ENCODE measurements at regions not wholly inside any gene's neighbourhood (a gene's known extent, or its start where the extent isn't known, plus 50 kb on each side); places are given as distances from the start of the nearest gene placed in this dataset.
A peak's percentile ranks its signal among the peaks of the same experiment; 100 is the strongest.

DNA sequence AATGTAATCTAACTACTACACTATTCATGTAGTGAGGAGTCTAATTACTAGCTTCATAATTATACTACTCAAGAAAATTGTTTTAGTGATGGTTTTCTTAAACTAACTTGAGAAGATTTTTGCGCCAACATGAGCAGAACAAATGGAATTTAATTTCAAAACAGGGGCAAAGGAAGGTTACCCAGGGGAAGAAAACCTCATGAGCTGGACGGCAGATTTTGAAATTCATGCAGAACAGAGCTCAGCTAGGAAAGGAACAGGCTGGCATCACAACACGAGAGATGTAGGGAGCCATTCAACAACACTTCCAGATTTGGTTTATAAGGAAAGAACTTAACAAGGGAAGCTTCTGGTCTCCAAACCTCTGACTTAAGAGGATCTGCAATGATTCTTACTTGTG lies 235.3 kb upstream of the PRKCQ start:
- H3K4me1 Mint-ChIP-seq = peaks cover 65% of the 10 kb centered on the region
- H3K4me3 Mint-ChIP-seq = no peak overlapping the region
- CTCF ChIA-PET = no interaction called here
- no peaks in the 10 kb centered on the region for H3K27me3 Mint-ChIP-seq (ENCODE audit: low read depth)
- POLR2A ChIA-PET = no interaction called here
- H3K27ac Mint-ChIP-seq = no peak overlapping the region
- ATAC-seq (no peak), DNase-seq (ENCODE audit: low spot score) (no peak)
- no peak for TF ChIP-seq CREB1 (CRISPR knock-in tag; IDR thresholded peaks at IDR 0.05)
- no peak for TF ChIP-seq HMGA2 (CRISPR knock-in tag; IDR thresholded peaks at IDR 0.05)
- TF ChIP-seq OVOL2 (CRISPR knock-in tag; IDR thresholded peaks at IDR 0.05; ENCODE audit: borderline replicate concordance) = no peak
- no peak for TF ChIP-seq FOXJ3 (CRISPR knock-in tag; IDR thresholded peaks at IDR 0.05; ENCODE audit: borderline replicate concordance)
- peaks cover 18% of the 10 kb centered on the region for H3K9me3 Mint-ChIP-seq
- H3K36me3 Mint-ChIP-seq = peaks cover 38% of the 10 kb centered on the region

DNA sequence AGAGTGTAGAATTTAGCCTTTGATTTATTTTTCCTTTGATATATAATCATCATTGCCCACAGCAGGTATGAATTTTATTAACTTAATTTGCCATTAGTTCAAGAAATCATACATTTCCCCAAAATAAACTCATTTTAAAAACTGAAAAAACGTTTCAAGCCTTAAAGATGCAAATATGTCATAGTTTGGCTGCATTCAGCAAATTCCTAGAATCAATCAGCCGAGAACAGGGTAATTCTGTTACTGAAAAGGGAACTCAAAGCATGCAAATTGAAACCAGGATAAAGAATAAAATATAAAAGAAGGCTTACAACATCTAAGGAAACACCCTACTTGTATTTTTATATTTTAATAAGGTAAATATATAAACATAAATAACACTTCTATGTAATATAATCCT lies 233.8 kb upstream of the PRKCQ start:
- ATAC-seq (no peak), DNase-seq (ENCODE audit: low spot score) (no peak)
- POLR2A ChIA-PET = no interaction called here
- peak overlapping the region; percentile 38 for H3K27ac Mint-ChIP-seq
- H3K36me3 Mint-ChIP-seq = peaks cover 43% of the 10 kb centered on the region
- CTCF ChIA-PET = no interaction called here
- peaks cover 54% of the 10 kb centered on the region for H3K4me1 Mint-ChIP-seq
- no peak overlapping the region for H3K4me3 Mint-ChIP-seq
- H3K9me3 Mint-ChIP-seq = peaks cover 30% of the 10 kb centered on the region
- TF ChIP-seq NFYB (CRISPR knock-in tag; conservative IDR thresholded peaks at IDR 0.05; ENCODE audit: low read depth) (no peak), NR1H2 (CRISPR knock-in tag; IDR thresholded peaks at IDR 0.05) (no peak), AFF4 (CRISPR knock-in tag; IDR thresholded peaks at IDR 0.05; ENCODE audit: borderline replicate concordance) (no peak), ZNF396 (CRISPR knock-in tag; IDR thresholded peaks at IDR 0.05; ENCODE audit: borderline replicate concordance) (no peak), ZNF425 (CRISPR knock-in tag; conservative IDR thresholded peaks at IDR 0.05) (no peak), ZBTB43 (CRISPR knock-in tag; IDR thresholded peaks at IDR 0.05) (no peak), CREM (CRISPR knock-in tag; IDR thresholded peaks at IDR 0.05) (no peak)
- TF ChIP-seq, protein P1, sequence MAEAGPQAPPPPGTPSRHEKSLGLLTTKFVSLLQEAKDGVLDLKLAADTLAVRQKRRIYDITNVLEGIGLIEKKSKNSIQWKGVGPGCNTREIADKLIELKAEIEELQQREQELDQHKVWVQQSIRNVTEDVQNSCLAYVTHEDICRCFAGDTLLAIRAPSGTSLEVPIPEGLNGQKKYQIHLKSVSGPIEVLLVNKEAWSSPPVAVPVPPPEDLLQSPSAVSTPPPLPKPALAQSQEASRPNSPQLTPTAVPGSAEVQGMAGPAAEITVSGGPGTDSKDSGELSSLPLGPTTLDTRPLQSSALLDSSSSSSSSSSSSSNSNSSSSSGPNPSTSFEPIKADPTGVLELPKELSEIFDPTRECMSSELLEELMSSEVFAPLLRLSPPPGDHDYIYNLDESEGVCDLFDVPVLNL (CRISPR knock-in tag; IDR thresholded peaks at IDR 0.05; ENCODE audit: borderline replicate concordance, low read depth) = no peak
- TF ChIP-seq, protein P2, sequence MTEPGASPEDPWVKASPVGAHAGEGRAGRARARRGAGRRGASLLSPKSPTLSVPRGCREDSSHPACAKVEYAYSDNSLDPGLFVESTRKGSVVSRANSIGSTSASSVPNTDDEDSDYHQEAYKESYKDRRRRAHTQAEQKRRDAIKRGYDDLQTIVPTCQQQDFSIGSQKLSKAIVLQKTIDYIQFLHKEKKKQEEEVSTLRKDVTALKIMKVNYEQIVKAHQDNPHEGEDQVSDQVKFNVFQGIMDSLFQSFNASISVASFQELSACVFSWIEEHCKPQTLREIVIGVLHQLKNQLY (CRISPR knock-in tag; IDR thresholded peaks at IDR 0.05) = no peak
- TF ChIP-seq, protein P3, sequence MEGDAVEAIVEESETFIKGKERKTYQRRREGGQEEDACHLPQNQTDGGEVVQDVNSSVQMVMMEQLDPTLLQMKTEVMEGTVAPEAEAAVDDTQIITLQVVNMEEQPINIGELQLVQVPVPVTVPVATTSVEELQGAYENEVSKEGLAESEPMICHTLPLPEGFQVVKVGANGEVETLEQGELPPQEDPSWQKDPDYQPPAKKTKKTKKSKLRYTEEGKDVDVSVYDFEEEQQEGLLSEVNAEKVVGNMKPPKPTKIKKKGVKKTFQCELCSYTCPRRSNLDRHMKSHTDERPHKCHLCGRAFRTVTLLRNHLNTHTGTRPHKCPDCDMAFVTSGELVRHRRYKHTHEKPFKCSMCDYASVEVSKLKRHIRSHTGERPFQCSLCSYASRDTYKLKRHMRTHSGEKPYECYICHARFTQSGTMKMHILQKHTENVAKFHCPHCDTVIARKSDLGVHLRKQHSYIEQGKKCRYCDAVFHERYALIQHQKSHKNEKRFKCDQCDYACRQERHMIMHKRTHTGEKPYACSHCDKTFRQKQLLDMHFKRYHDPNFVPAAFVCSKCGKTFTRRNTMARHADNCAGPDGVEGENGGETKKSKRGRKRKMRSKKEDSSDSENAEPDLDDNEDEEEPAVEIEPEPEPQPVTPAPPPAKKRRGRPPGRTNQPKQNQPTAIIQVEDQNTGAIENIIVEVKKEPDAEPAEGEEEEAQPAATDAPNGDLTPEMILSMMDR (IDR thresholded peaks at IDR 0.05) = no peak
- H3K27me3 Mint-ChIP-seq (ENCODE audit: low read depth) = peaks cover under 1% of the 10 kb centered on the region; the same call in 1 of the 2 replicates
